OCI-LY3 (cell line): ENCODE measurements at regions not wholly inside any gene's neighbourhood (a gene's known extent, or its start where the extent isn't known, plus 50 kb on each side); places are given as distances from the start of the nearest gene placed in this dataset.

Experiments
- H2AFZ ChIP-seq: fragments of 200-600, 300-600 bp; shearing (Covaris generic); 2 replicates; pipeline ENCODE4 v1.6.0; 2014; ENCODE audit warnings: antibody characterized with exemption, low read depth, low read length
- H3K27ac ChIP-seq: fragments of 200-600, 300-600 bp; sonication (generic); 2 replicates; pipeline ENCODE4 v1.5.1; 2014; ENCODE audit warnings: mild to moderate bottlenecking, low read length, moderate library complexity, mixed read lengths
- H3K27me3 ChIP-seq: fragments of 200-600, 300-600 bp; sonication (generic); 2 replicates; pipeline ENCODE4 v1.6.1; 2014; ENCODE audit warnings: low read depth, low read length, mixed read lengths
- H3K36me3 ChIP-seq: fragments of 200-600, 300-600 bp; sonication (generic); replicated peaks from 2 replicates; pipeline ENCODE3; 2014; ENCODE audit warnings: low read depth, low read length, mixed read lengths
- H3K4me1 ChIP-seq: fragments of 300-600, 200-600 bp; sonication (generic); 2 replicates; pipeline ENCODE4 v1.6.1; 2014; ENCODE audit warnings: low read length, mixed read lengths
- H3K4me2 ChIP-seq: fragments of 200-600, 300-600 bp; sonication (generic); 2 replicates; pipeline ENCODE4 v1.6.1; 2014; ENCODE audit warnings: low read length, mixed read lengths
- H3K4me3 ChIP-seq: fragments of 300-600, 200-600 bp; sonication (generic); 2 replicates; pipeline ENCODE4 v1.5.1; 2014; ENCODE audit warnings: antibody characterized with exemption, mild to moderate bottlenecking, low read length, moderate library complexity
- H3K79me2 ChIP-seq: fragments of 300-600, 200-600 bp; shearing (Covaris generic); 2 replicates; pipeline ENCODE4 v1.6.1; 2014; ENCODE audit warnings: mild to moderate bottlenecking, low read length, mixed read lengths
- H3K9ac ChIP-seq: fragments of 300-600, 200-600 bp; shearing (Covaris generic); 2 replicates; pipeline ENCODE4 v1.6.0; 2014; ENCODE audit warnings: mild to moderate bottlenecking, low read length, moderate library complexity
- H3K9me3 ChIP-seq: fragments of 200-600, 300-600 bp; shearing (Covaris generic); 2 replicates; pipeline ENCODE4 v1.6.1; 2014; ENCODE audit warnings: low read length, mixed read lengths; ENCODE audit not compliant: insufficient read depth
- H4K20me1 ChIP-seq: fragments of 200-600, 300-600 bp; sonication (generic); 2 replicates; pipeline ENCODE4 v1.6.1; 2016; ENCODE audit warnings: low read length, mixed read lengths; ENCODE audit not compliant: insufficient read depth
- EZH2phosphoT487 ChIP-seq: fragments of 200-600 bp; shearing (Covaris generic); IDR thresholded peaks from 2 replicates; pipeline ENCODE4 v1.6.1; 2018; ENCODE audit warnings: antibody characterized with exemption, mixed run types, low read depth
- TF ChIP-seq, protein P1 (sequence below): fragments of 200-600, 300-600 bp; sonication (generic); IDR thresholded peaks from 2 replicates; pipeline ENCODE4 v1.5.1; 2014; ENCODE audit warnings: antibody characterized with exemption, low read length, low read depth

DNA sequence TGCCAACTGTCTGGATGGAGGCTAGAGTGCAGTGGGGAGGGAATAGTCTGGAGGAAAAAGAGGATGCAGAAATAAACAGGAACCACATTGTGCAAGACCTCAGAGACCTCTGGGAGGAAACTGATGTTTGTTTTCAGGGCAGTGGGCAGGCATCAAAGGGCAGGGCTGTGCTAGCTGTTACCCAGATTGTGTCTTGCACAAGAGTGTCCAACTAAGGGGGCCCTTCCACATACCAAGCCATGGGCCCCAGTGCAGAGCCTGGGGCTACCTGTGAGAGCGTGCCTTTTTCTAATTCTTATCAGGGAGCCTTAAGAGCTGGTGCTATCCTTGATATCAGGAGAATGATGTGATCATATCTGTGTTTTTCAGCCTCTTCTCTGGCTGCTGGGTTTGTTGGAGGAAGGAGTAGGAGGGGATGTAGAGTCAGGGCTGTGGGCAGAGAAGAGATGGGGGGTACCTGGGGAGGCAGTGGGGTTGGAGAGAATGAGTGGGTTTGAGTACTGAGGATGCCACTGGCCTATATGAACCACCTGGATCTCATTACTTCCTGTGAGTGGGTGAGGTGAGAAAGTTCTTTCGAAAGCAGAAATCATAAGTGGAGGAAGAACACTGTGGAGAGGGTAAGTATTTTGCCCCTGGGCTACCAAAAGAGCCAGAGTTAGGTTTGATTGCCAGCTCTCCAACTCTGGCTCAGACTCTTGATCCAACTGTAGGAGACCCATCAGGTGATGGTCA, 259.2 kb upstream of the CRY1 start:
- H3K4me3 ChIP-seq = no peak overlapping the region
- no peak overlapping the region for H2AFZ ChIP-seq
- H3K9me3 ChIP-seq = no peaks in the 10 kb centered on the region
- no peaks in the 10 kb centered on the region for H4K20me1 ChIP-seq
- H3K36me3 ChIP-seq = no peaks in the 10 kb centered on the region
- H3K79me2 ChIP-seq = no peaks in the 10 kb centered on the region
- no peak overlapping the region for H3K27ac ChIP-seq
- no peaks in the 10 kb centered on the region for H3K4me1 ChIP-seq
- no peak overlapping the region for H3K4me2 ChIP-seq
- TF ChIP-seq EZH2phosphoT487 = no peak
- TF ChIP-seq, protein P1, sequence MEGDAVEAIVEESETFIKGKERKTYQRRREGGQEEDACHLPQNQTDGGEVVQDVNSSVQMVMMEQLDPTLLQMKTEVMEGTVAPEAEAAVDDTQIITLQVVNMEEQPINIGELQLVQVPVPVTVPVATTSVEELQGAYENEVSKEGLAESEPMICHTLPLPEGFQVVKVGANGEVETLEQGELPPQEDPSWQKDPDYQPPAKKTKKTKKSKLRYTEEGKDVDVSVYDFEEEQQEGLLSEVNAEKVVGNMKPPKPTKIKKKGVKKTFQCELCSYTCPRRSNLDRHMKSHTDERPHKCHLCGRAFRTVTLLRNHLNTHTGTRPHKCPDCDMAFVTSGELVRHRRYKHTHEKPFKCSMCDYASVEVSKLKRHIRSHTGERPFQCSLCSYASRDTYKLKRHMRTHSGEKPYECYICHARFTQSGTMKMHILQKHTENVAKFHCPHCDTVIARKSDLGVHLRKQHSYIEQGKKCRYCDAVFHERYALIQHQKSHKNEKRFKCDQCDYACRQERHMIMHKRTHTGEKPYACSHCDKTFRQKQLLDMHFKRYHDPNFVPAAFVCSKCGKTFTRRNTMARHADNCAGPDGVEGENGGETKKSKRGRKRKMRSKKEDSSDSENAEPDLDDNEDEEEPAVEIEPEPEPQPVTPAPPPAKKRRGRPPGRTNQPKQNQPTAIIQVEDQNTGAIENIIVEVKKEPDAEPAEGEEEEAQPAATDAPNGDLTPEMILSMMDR = no peak
- H3K9ac ChIP-seq = no peak overlapping the region
- H3K27me3 ChIP-seq = peaks cover 33% of the 10 kb centered on the region

DNA sequence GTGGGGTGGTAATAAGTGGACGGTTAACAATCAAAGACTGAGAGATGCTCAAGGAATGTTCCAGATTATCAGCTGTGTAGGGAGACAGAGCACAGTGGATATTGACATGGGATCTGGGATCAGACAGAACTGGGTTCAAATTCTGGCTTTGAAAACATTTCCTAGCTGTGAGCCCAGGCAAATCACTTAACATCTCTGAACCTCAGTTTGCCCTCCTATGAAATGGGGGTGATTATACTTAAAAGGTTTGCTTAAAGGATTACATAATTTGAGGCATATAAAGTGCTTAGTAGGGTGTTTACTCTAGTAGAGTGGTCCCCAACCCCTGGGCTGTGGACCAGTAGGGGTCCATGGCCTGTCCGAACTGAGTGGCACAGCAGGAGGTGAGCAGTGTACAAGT, 260.0 kb upstream of the CRY1 start:
- H3K9ac ChIP-seq = no peak overlapping the region
- H3K9me3 ChIP-seq = no peaks in the 10 kb centered on the region
- H4K20me1 ChIP-seq = no peaks in the 10 kb centered on the region
- TF ChIP-seq EZH2phosphoT487 = no peak
- TF ChIP-seq, protein P1 = no peak
- H3K27ac ChIP-seq = no peak overlapping the region
- no peaks in the 10 kb centered on the region for H3K36me3 ChIP-seq
- no peak overlapping the region for H3K4me2 ChIP-seq
- no peaks in the 10 kb centered on the region for H3K79me2 ChIP-seq
- H3K4me1 ChIP-seq = no peaks in the 10 kb centered on the region
- H3K27me3 ChIP-seq = peaks cover 33% of the 10 kb centered on the region
- H3K4me3 ChIP-seq = no peak overlapping the region
- H2AFZ ChIP-seq = no peak overlapping the region

DNA sequence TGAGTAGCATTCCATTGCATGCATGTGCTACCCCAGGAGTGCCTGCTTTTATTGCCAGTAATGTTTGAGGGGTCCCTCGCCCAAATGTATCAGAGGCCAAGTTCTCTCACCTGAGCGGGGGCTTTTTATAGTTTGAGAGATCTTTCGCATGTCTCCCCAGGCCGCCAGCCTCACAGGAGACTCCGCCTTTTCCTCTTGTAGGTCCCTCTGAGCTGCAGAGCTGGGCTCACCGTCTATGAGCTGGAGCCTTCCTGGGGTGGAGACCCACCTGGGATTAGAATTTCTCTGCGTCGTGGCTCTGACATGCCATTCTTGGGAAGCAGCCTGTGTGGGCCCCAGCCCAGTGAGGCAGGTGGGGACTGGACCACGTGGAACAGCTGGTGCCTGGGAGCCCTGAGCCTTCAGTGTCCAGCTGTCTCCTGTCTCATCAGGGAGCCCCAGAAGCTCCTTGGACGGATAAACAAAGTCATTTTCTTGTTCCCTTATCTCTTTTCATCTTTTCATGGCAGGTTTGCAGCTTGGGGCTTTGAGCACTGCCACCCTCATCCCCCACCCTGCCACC, 261.7 kb upstream of the CRY1 start:
- peaks cover 25% of the 10 kb centered on the region; the same call in 1 of the 2 replicates for H3K27me3 ChIP-seq
- H4K20me1 ChIP-seq = no peaks in the 10 kb centered on the region
- TF ChIP-seq, protein P1 = no peak
- TF ChIP-seq EZH2phosphoT487 = no peak
- no peak overlapping the region for H3K27ac ChIP-seq
- H3K4me2 ChIP-seq = no peak overlapping the region
- no peak overlapping the region for H3K9ac ChIP-seq
- no peaks in the 10 kb centered on the region for H3K9me3 ChIP-seq
- H3K4me1 ChIP-seq = no peaks in the 10 kb centered on the region
- H3K36me3 ChIP-seq = no peaks in the 10 kb centered on the region
- no peak overlapping the region for H2AFZ ChIP-seq
- no peaks in the 10 kb centered on the region for H3K79me2 ChIP-seq
- no peak overlapping the region for H3K4me3 ChIP-seq

DNA sequence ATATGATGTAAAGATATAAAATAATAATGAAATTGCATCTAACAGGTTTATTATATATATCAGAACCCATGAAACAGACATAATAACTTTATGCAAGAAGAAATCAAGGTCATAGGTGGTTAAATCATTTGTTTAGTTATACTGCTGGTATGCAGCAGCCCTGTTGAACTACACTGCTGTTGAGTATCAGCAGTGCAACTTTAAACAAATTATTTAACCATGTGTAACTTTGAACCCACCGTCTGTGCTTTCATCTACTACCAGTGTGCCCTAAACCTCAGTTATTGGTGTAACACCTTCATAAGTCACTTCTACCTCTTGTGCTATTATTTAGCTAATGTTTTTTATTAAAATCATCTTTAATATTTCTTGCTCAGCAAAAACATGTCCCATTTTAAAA, 262.3 kb upstream of the CRY1 start:
- Histone ChIP-seq H3K27ac (no peak overlapping the region), H3K4me2 (no peak overlapping the region), H3K9ac (no peak overlapping the region), H3K4me1 (no peaks in the 10 kb centered on the region), H3K9me3 (no peaks in the 10 kb centered on the region), H3K27me3 (peaks cover 28% of the 10 kb centered on the region; the same call in 1 of the 2 replicates), H4K20me1 (no peaks in the 10 kb centered on the region), H3K36me3 (no peaks in the 10 kb centered on the region), H2AFZ (no peak overlapping the region), H3K4me3 (no peak overlapping the region), H3K79me2 (no peaks in the 10 kb centered on the region)
- TF ChIP-seq, protein P1 = no peak
- no peak for TF ChIP-seq EZH2phosphoT487
